ENCODE measurements at regions not wholly inside any gene's neighbourhood (a gene's known extent, or its start where the extent isn't known, plus 50 kb on each side); places are given as distances from the start of the nearest gene placed in this dataset.

GRCh38 chr2:176913955-176914354 is 298.6 kb upstream of the HNRNPA3 start:
- DNase-seq (ENCODE audit: low spot score) (no peak), FAIRE-seq (no peak), ATAC-seq (no peak)
- TF ChIP-seq YY1 (IDR thresholded peaks at IDR 0.05; ENCODE audit: insufficient read depth, insufficient replicate concordance, low read depth, low read length): no peak
- TF ChIP-seq TGIF2 (CRISPR knock-in tag; IDR thresholded peaks at IDR 0.05): no peak
- TF ChIP-seq, protein P1, sequence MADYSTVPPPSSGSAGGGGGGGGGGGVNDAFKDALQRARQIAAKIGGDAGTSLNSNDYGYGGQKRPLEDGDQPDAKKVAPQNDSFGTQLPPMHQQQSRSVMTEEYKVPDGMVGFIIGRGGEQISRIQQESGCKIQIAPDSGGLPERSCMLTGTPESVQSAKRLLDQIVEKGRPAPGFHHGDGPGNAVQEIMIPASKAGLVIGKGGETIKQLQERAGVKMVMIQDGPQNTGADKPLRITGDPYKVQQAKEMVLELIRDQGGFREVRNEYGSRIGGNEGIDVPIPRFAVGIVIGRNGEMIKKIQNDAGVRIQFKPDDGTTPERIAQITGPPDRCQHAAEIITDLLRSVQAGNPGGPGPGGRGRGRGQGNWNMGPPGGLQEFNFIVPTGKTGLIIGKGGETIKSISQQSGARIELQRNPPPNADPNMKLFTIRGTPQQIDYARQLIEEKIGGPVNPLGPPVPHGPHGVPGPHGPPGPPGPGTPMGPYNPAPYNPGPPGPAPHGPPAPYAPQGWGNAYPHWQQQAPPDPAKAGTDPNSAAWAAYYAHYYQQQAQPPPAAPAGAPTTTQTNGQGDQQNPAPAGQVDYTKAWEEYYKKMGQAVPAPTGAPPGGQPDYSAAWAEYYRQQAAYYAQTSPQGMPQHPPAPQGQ (CRISPR knock-in tag; IDR thresholded peaks at IDR 0.05; ENCODE audit: borderline replicate concordance): no peak
- TF ChIP-seq ZNF816 (CRISPR knock-in tag; IDR thresholded peaks at IDR 0.05; ENCODE audit: borderline replicate concordance): no peak
- no peak for TF ChIP-seq PLRG1 (conservative IDR thresholded peaks at IDR 0.05)
- no peak for TF ChIP-seq MAFF (IDR thresholded peaks at IDR 0.05; ENCODE audit: low read depth, low read length)
- no peak for TF ChIP-seq ZNF639 (CRISPR knock-in tag; conservative IDR thresholded peaks at IDR 0.05)
- TF ChIP-seq, protein P2, sequence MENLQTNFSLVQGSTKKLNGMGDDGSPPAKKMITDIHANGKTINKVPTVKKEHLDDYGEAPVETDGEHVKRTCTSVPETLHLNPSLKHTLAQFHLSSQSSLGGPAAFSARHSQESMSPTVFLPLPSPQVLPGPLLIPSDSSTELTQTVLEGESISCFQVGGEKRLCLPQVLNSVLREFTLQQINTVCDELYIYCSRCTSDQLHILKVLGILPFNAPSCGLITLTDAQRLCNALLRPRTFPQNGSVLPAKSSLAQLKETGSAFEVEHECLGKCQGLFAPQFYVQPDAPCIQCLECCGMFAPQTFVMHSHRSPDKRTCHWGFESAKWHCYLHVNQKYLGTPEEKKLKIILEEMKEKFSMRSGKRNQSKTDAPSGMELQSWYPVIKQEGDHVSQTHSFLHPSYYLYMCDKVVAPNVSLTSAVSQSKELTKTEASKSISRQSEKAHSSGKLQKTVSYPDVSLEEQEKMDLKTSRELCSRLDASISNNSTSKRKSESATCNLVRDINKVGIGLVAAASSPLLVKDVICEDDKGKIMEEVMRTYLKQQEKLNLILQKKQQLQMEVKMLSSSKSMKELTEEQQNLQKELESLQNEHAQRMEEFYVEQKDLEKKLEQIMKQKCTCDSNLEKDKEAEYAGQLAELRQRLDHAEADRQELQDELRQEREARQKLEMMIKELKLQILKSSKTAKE (CRISPR knock-in tag; IDR thresholded peaks at IDR 0.05; ENCODE audit: borderline replicate concordance): no peak
- no peak for TF ChIP-seq RBM39 (IDR thresholded peaks at IDR 0.05; ENCODE audit: low read depth, low read length, poor library complexity, severe bottlenecking)
- no peak for TF ChIP-seq MNT (IDR thresholded peaks at IDR 0.05)
- no peak for TF ChIP-seq NBN (conservative IDR thresholded peaks at IDR 0.05)
- TF ChIP-seq TCF7 (IDR thresholded peaks at IDR 0.05; ENCODE audit: low read depth): no peak
- no peak for TF ChIP-seq ZNF12 (CRISPR knock-in tag; IDR thresholded peaks at IDR 0.05)
- no peak for TF ChIP-seq ZNF703 (CRISPR knock-in tag; IDR thresholded peaks at IDR 0.05; ENCODE audit: borderline replicate concordance)
- TF ChIP-seq, protein P3, sequence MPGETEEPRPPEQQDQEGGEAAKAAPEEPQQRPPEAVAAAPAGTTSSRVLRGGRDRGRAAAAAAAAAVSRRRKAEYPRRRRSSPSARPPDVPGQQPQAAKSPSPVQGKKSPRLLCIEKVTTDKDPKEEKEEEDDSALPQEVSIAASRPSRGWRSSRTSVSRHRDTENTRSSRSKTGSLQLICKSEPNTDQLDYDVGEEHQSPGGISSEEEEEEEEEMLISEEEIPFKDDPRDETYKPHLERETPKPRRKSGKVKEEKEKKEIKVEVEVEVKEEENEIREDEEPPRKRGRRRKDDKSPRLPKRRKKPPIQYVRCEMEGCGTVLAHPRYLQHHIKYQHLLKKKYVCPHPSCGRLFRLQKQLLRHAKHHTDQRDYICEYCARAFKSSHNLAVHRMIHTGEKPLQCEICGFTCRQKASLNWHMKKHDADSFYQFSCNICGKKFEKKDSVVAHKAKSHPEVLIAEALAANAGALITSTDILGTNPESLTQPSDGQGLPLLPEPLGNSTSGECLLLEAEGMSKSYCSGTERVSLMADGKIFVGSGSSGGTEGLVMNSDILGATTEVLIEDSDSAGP (CRISPR knock-in tag; IDR thresholded peaks at IDR 0.05; ENCODE audit: borderline replicate concordance): no peak
- intact Hi-C loops (cut with micrococcal nuclease; ENCODE audit: unreplicated experiment): no loop called here
- H3K27ac ChIP-seq (ENCODE audit: extremely low read length, insufficient read depth, low read length): no peak overlapping the region
- no peak overlapping the region for H3K9ac ChIP-seq (ENCODE audit: insufficient read depth, low read depth, low read length)
- no peaks in the 10 kb centered on the region for H3K79me2 ChIP-seq (ENCODE audit: insufficient read depth, low read length)
- BruUV-seq (replicated peaks): no TSS peak
- H3K36me3 ChIP-seq (replicated peaks in 1 of 2; ENCODE audit: control insufficient read depth in 1 of 2, insufficient read depth in 2 of 2, low read length in 2 of 2): no peaks in the 10 kb centered on the region
- POLR2A ChIA-PET: no interaction called here
- CTCF ChIA-PET (ENCODE audit: low intra/inter-chr PET ratio, low total read pairs): no interaction called here
- in situ Hi-C loops (cut with HindIII; ENCODE audit: extremely low pct_ligation_motif_present, low pct_unique_long_range_greater_than_20kb): no loop called here
- no peak overlapping the region for H3K4me2 ChIP-seq (ENCODE audit: low read depth, low read length)
- H3K4me1 ChIP-seq (ENCODE audit: insufficient read depth, low read length): no peaks in the 10 kb centered on the region
- 0% methylated on average over 1 of the region's 1 CpG for WGBS (ENCODE audit: low lambda C conversion rate)
- no peak overlapping the region for H2AFZ ChIP-seq (ENCODE audit: low read length)
- H3K27me3 ChIP-seq (ENCODE audit: control insufficient read depth in 1 of 2, insufficient read depth in 2 of 2, low read length in 2 of 2): no peaks in the 10 kb centered on the region
- no peaks in the 10 kb centered on the region for H4K20me1 ChIP-seq (ENCODE audit: insufficient read depth, low read length)
- no peaks in the 10 kb centered on the region for H3K9me3 ChIP-seq (ENCODE audit: low read length)
- H3K4me3 ChIP-seq (replicated peaks in 1 of 3; ENCODE audit: insufficient read depth in 1 of 3, low read depth in 2 of 3, low read length in 3 of 3): no peak overlapping the region

Data from HepG2 (cell line).